ENCODE measurements at regions not wholly inside any gene's neighbourhood (a gene's known extent, or its start where the extent isn't known, plus 50 kb on each side); places are given as distances from the start of the nearest gene placed in this dataset.
A peak's percentile ranks its signal among the peaks of the same experiment; 100 is the strongest.

GRCh38 chr11:15300341-15300740, 185.6 kb downstream of the INSC start:
- Histone ChIP-seq H3K4me3 (ENCODE audit: low read depth, low read length) (no peak overlapping the region), H3K9me3 (ENCODE audit: control insufficient read depth, insufficient read depth, low read depth, low read length) (peaks cover 7% of the 10 kb centered on the region; the same call in 1 of the 2 replicates), H3K27ac (ENCODE audit: low read depth, low read length) (no peak overlapping the region), H3K27me3 (ENCODE audit: control insufficient read depth, insufficient read depth, low read length) (no peaks in the 10 kb centered on the region), H3K36me3 (ENCODE audit: control insufficient read depth, insufficient read depth, low read length) (no peaks in the 10 kb centered on the region), H3K9ac (ENCODE audit: low read length) (no peak overlapping the region), H3K4me1 (ENCODE audit: control insufficient read depth, insufficient read depth, low read length) (no peaks in the 10 kb centered on the region)

- peak overlapping the region; percentile 33 for H3K9ac ChIP-seq (ENCODE audit: low read length)
- H3K4me1 ChIP-seq (ENCODE audit: control insufficient read depth, insufficient read depth, low read length) = peaks cover 15% of the 10 kb centered on the region
- H3K27me3 ChIP-seq (ENCODE audit: control insufficient read depth, insufficient read depth, low read length) = no peaks in the 10 kb centered on the region
- H3K9me3 ChIP-seq (ENCODE audit: control insufficient read depth, insufficient read depth, low read depth, low read length) = peaks cover 7% of the 10 kb centered on the region; the same call in 1 of the 2 replicates
- H3K27ac ChIP-seq (ENCODE audit: low read depth, low read length) = peak overlapping the region; percentile 68; the same call in 1 of the 2 replicates
- H3K36me3 ChIP-seq (ENCODE audit: control insufficient read depth, insufficient read depth, low read length) = no peaks in the 10 kb centered on the region
- H3K4me3 ChIP-seq (ENCODE audit: low read depth, low read length) = no peak overlapping the region; the same call in 1 of the 2 replicates
Measured at GRCh38 chr11:15307619-15308024, 192.9 kb downstream of the INSC start.

GRCh38 chr11:15308840-15309239, 194.1 kb downstream of the INSC start:
- no peaks in the 10 kb centered on the region for H3K27me3 ChIP-seq (ENCODE audit: control insufficient read depth, insufficient read depth, low read length)
- H3K27ac ChIP-seq (ENCODE audit: low read depth, low read length) = no peak overlapping the region
- H3K4me1 ChIP-seq (ENCODE audit: control insufficient read depth, insufficient read depth, low read length) = peaks cover 15% of the 10 kb centered on the region
- no peak overlapping the region for H3K4me3 ChIP-seq (ENCODE audit: low read depth, low read length)
- peaks cover 6% of the 10 kb centered on the region; the same call in 1 of the 2 replicates for H3K9me3 ChIP-seq (ENCODE audit: control insufficient read depth, insufficient read depth, low read depth, low read length)
- no peak overlapping the region for H3K9ac ChIP-seq (ENCODE audit: low read length)
- H3K36me3 ChIP-seq (ENCODE audit: control insufficient read depth, insufficient read depth, low read length) = no peaks in the 10 kb centered on the region

GRCh38 chr11:15309296-15309695, 194.6 kb downstream of the INSC start:
- Histone ChIP-seq H3K4me1 (ENCODE audit: control insufficient read depth, insufficient read depth, low read length) (peaks cover 15% of the 10 kb centered on the region), H3K36me3 (ENCODE audit: control insufficient read depth, insufficient read depth, low read length) (no peaks in the 10 kb centered on the region), H3K9me3 (ENCODE audit: control insufficient read depth, insufficient read depth, low read depth, low read length) (peaks cover 1% of the 10 kb centered on the region; the same call in 1 of the 2 replicates), H3K27me3 (ENCODE audit: control insufficient read depth, insufficient read depth, low read length) (no peaks in the 10 kb centered on the region), H3K27ac (ENCODE audit: low read depth, low read length) (no peak overlapping the region), H3K9ac (ENCODE audit: low read length) (no peak overlapping the region), H3K4me3 (ENCODE audit: low read depth, low read length) (no peak overlapping the region)

- no peaks in the 10 kb centered on the region; the same call in 1 of the 2 replicates for H3K9me3 ChIP-seq (ENCODE audit: control insufficient read depth, insufficient read depth, low read depth, low read length)
- no peak overlapping the region for H3K27ac ChIP-seq (ENCODE audit: low read depth, low read length)
- H3K4me3 ChIP-seq (ENCODE audit: low read depth, low read length) = no peak overlapping the region
- H3K4me1 ChIP-seq (ENCODE audit: control insufficient read depth, insufficient read depth, low read length) = no peaks in the 10 kb centered on the region
- H3K9ac ChIP-seq (ENCODE audit: low read length) = no peak overlapping the region
- no peaks in the 10 kb centered on the region for H3K36me3 ChIP-seq (ENCODE audit: control insufficient read depth, insufficient read depth, low read length)
- no peaks in the 10 kb centered on the region for H3K27me3 ChIP-seq (ENCODE audit: control insufficient read depth, insufficient read depth, low read length)
Measured at GRCh38 chr11:15313862-15314261, 199.1 kb downstream of the INSC start.

- Histone ChIP-seq H3K9ac (ENCODE audit: low read length) (no peak overlapping the region), H3K27me3 (ENCODE audit: control insufficient read depth, insufficient read depth, low read length) (no peaks in the 10 kb centered on the region), H3K9me3 (ENCODE audit: control insufficient read depth, insufficient read depth, low read depth, low read length) (no peaks in the 10 kb centered on the region), H3K27ac (ENCODE audit: low read depth, low read length) (no peak overlapping the region), H3K36me3 (ENCODE audit: control insufficient read depth, insufficient read depth, low read length) (no peaks in the 10 kb centered on the region), H3K4me1 (ENCODE audit: control insufficient read depth, insufficient read depth, low read length) (no peaks in the 10 kb centered on the region), H3K4me3 (ENCODE audit: low read depth, low read length) (no peak overlapping the region)
Measured at GRCh38 chr11:15318814-15319213, 204.1 kb downstream of the INSC start.

- Histone ChIP-seq H3K4me3 (ENCODE audit: low read depth, low read length) (no peak overlapping the region), H3K4me1 (ENCODE audit: control insufficient read depth, insufficient read depth, low read length) (peaks cover 3% of the 10 kb centered on the region; the same call in 1 of the 2 replicates), H3K27ac (ENCODE audit: low read depth, low read length) (no peak overlapping the region), H3K27me3 (ENCODE audit: control insufficient read depth, insufficient read depth, low read length) (no peaks in the 10 kb centered on the region), H3K36me3 (ENCODE audit: control insufficient read depth, insufficient read depth, low read length) (no peaks in the 10 kb centered on the region), H3K9ac (ENCODE audit: low read length) (no peak overlapping the region), H3K9me3 (ENCODE audit: control insufficient read depth, insufficient read depth, low read depth, low read length) (no peaks in the 10 kb centered on the region)
Measured at GRCh38 chr11:15326520-15326919, 211.8 kb downstream of the INSC start.

GRCh38 chr11:15327786-15328231, 213.1 kb downstream of the INSC start:
- H3K4me3 ChIP-seq (ENCODE audit: low read depth, low read length) = no peak overlapping the region
- H3K27me3 ChIP-seq (ENCODE audit: control insufficient read depth, insufficient read depth, low read length) = no peaks in the 10 kb centered on the region
- no peak overlapping the region for H3K27ac ChIP-seq (ENCODE audit: low read depth, low read length)
- H3K36me3 ChIP-seq (ENCODE audit: control insufficient read depth, insufficient read depth, low read length) = no peaks in the 10 kb centered on the region
- H3K4me1 ChIP-seq (ENCODE audit: control insufficient read depth, insufficient read depth, low read length) = peaks cover 3% of the 10 kb centered on the region; the same call in 1 of the 2 replicates
- H3K9ac ChIP-seq (ENCODE audit: low read length) = no peak overlapping the region
- no peaks in the 10 kb centered on the region for H3K9me3 ChIP-seq (ENCODE audit: control insufficient read depth, insufficient read depth, low read depth, low read length)

GRCh38 chr11:15333407-15333806, 218.7 kb downstream of the INSC start:
- H3K9me3 ChIP-seq (ENCODE audit: control insufficient read depth, insufficient read depth, low read depth, low read length) = peaks cover 1% of the 10 kb centered on the region; the same call in 1 of the 2 replicates
- H3K36me3 ChIP-seq (ENCODE audit: control insufficient read depth, insufficient read depth, low read length) = no peaks in the 10 kb centered on the region
- no peaks in the 10 kb centered on the region for H3K27me3 ChIP-seq (ENCODE audit: control insufficient read depth, insufficient read depth, low read length)
- no peak overlapping the region for H3K9ac ChIP-seq (ENCODE audit: low read length)
- H3K4me1 ChIP-seq (ENCODE audit: control insufficient read depth, insufficient read depth, low read length) = peaks cover 8% of the 10 kb centered on the region
- no peak overlapping the region for H3K27ac ChIP-seq (ENCODE audit: low read depth, low read length)
- H3K4me3 ChIP-seq (ENCODE audit: low read depth, low read length) = no peak overlapping the region

- H3K36me3 ChIP-seq (ENCODE audit: control insufficient read depth, insufficient read depth, low read length) = no peaks in the 10 kb centered on the region
- H3K4me3 ChIP-seq (ENCODE audit: low read depth, low read length) = no peak overlapping the region
- no peak overlapping the region for H3K27ac ChIP-seq (ENCODE audit: low read depth, low read length)
- peaks cover 8% of the 10 kb centered on the region for H3K4me1 ChIP-seq (ENCODE audit: control insufficient read depth, insufficient read depth, low read length)
- no peak overlapping the region for H3K9ac ChIP-seq (ENCODE audit: low read length)
- no peaks in the 10 kb centered on the region for H3K27me3 ChIP-seq (ENCODE audit: control insufficient read depth, insufficient read depth, low read length)
- peaks cover 11% of the 10 kb centered on the region for H3K9me3 ChIP-seq (ENCODE audit: control insufficient read depth, insufficient read depth, low read depth, low read length)
Measured at GRCh38 chr11:15334766-15335165, 220.0 kb downstream of the INSC start.

- no peaks in the 10 kb centered on the region for H3K27me3 ChIP-seq (ENCODE audit: control insufficient read depth, insufficient read depth, low read length)
- H3K9ac ChIP-seq (ENCODE audit: low read length) = no peak overlapping the region
- no peak overlapping the region for H3K27ac ChIP-seq (ENCODE audit: low read depth, low read length)
- H3K4me3 ChIP-seq (ENCODE audit: low read depth, low read length) = no peak overlapping the region
- H3K36me3 ChIP-seq (ENCODE audit: control insufficient read depth, insufficient read depth, low read length) = no peaks in the 10 kb centered on the region
- peaks cover 15% of the 10 kb centered on the region for H3K9me3 ChIP-seq (ENCODE audit: control insufficient read depth, insufficient read depth, low read depth, low read length)
- H3K4me1 ChIP-seq (ENCODE audit: control insufficient read depth, insufficient read depth, low read length) = peaks cover 8% of the 10 kb centered on the region
Measured at GRCh38 chr11:15336021-15336420, 221.3 kb downstream of the INSC start.

Measured in HUES6 (cell line).